Keratinocyte (primary cell): ENCODE measurements at regions not wholly inside any gene's neighbourhood (a gene's known extent, or its start where the extent isn't known, plus 50 kb on each side); places are given as distances from the start of the nearest gene placed in this dataset.

Experiments
- EZH2 ChIP-seq: IDR thresholded peaks from one replicate; pipeline ENCODE4 v1.6.1; 2012; ENCODE audit warnings: inconsistent platforms, mild to moderate bottlenecking, low read length, moderate library complexity
- TF ChIP-seq, protein P1 (sequence below), 3 experiments: IDR thresholded peaks in 1 of 3; conservative IDR thresholded peaks in 1 of 3; optimal IDR thresholded peaks in 1 of 3; 2 replicates in 2 of 3; 3 replicates in 1 of 3; pipeline versions ENCODE3 to v1.5.1; 2011; ENCODE audit warnings: low read length in 3 of 3, mild to moderate bottlenecking in 3 of 3, moderate library complexity in 2 of 3, control low read depth in 1 of 3, inconsistent platforms in 1 of 3; ENCODE audit not compliant: insufficient read depth in 2 of 3; ENCODE audit errors: extremely low read depth in 1 of 3

DNA sequence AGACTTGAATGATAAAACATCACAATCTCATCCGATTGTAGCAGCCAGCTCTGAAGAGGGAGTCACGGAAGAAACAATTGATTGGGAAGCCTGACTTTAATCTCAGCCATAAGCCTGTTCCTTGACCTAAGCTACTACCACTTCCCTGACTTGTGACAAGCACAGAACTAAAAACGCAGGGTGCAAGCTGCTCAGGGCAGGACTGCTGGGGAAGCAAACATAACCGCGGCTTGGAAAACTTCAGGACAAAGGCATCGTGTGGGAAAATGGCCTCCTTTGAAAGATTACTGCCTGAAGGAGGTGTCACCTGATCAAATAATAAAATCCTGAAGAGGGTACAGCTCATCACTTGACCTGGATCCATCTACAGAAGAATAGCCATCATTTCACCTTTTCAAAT lies 595.3 kb upstream of the CADM1 start:
- TF ChIP-seq, protein P1, sequence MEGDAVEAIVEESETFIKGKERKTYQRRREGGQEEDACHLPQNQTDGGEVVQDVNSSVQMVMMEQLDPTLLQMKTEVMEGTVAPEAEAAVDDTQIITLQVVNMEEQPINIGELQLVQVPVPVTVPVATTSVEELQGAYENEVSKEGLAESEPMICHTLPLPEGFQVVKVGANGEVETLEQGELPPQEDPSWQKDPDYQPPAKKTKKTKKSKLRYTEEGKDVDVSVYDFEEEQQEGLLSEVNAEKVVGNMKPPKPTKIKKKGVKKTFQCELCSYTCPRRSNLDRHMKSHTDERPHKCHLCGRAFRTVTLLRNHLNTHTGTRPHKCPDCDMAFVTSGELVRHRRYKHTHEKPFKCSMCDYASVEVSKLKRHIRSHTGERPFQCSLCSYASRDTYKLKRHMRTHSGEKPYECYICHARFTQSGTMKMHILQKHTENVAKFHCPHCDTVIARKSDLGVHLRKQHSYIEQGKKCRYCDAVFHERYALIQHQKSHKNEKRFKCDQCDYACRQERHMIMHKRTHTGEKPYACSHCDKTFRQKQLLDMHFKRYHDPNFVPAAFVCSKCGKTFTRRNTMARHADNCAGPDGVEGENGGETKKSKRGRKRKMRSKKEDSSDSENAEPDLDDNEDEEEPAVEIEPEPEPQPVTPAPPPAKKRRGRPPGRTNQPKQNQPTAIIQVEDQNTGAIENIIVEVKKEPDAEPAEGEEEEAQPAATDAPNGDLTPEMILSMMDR (optimal IDR thresholded peaks at IDR 0.05 in 1 of 3, IDR thresholded peaks at IDR 0.05 in 1 of 3, conservative IDR thresholded peaks at IDR 0.05 in 1 of 3; ENCODE audit: extremely low read depth in 1 of 3, insufficient read depth in 2 of 3, low read length in 3 of 3) = no peak
- no peak for TF ChIP-seq EZH2
